Large intestine (tissue), 3 donors: ENCODE measurements at regions not wholly inside any gene's neighbourhood (a gene's known extent, or its start where the extent isn't known, plus 50 kb on each side); places are given as distances from the start of the nearest gene placed in this dataset.

Experiments used
- DNase-seq, 2 donors: peaks; one replicate each; pipeline versions ENCODE4 v3.0.0 to v3.0.0-alpha.2; 2013
- H3K27ac ChIP-seq: one replicate; pipeline ENCODE4 v1.5.1; 2013; ENCODE audit warnings: low read length
- H3K27me3 ChIP-seq: 2 replicates; pipeline ENCODE4 v1.6.1; 2013; ENCODE audit warnings: low read length; ENCODE audit not compliant: control insufficient read depth, insufficient read depth
- H3K36me3 ChIP-seq: 2 replicates; pipeline ENCODE4 v1.6.1; 2013; ENCODE audit warnings: low read length; ENCODE audit not compliant: control insufficient read depth, insufficient read depth
- H3K4me1 ChIP-seq: one replicate; pipeline ENCODE4 v1.6.1; 2013; ENCODE audit warnings: low read length; ENCODE audit not compliant: control insufficient read depth, insufficient read depth
- H3K4me3 ChIP-seq: one replicate; pipeline ENCODE4 v1.5.1; 2013; ENCODE audit warnings: low read length
- H3K9me3 ChIP-seq: one replicate; pipeline ENCODE4 v1.6.1; 2013; ENCODE audit warnings: mild to moderate bottlenecking, low read depth, low read length, moderate library complexity; ENCODE audit not compliant: control insufficient read depth
- WGBS: methylation state at CpG from one replicate; pipeline ENCODE4 v1.1.5; 2013; ENCODE audit warnings: low lambda C conversion rate; ENCODE audit not compliant: insufficient coverage; 5-methylcytosine and 5-hydroxymethylcytosine counted together

- Histone ChIP-seq H3K27ac (peak overlapping the region; percentile 38), H3K36me3 (no peaks in the 10 kb centered on the region), H3K9me3 (no peaks in the 10 kb centered on the region), H3K4me3 (no peak overlapping the region), H3K27me3 (no peaks in the 10 kb centered on the region), H3K4me1 (no peaks in the 10 kb centered on the region)
- peak; percentile 51 to 52 for DNase-seq
- no CpG with 5 or more reads among the region's 17 CpGs for WGBS
These were observed 106.2 kb upstream of the CELF2 start for GRCh38 chr10:10911471-10911921.

GRCh38 chr10:10914144-10914543, 103.5 kb upstream of the CELF2 start:
- H3K27ac ChIP-seq, result no peak overlapping the region
- 55% methylated on average over 2 of the region's 4 CpGs for WGBS
- H3K36me3 ChIP-seq, result no peaks in the 10 kb centered on the region
- no peaks in the 10 kb centered on the region for H3K4me1 ChIP-seq
- no peak for DNase-seq
- no peaks in the 10 kb centered on the region for H3K27me3 ChIP-seq
- no peak overlapping the region for H3K4me3 ChIP-seq
- no peaks in the 10 kb centered on the region for H3K9me3 ChIP-seq

- DNase-seq, result no peak
- H3K27ac ChIP-seq, result no peak overlapping the region
These were observed 102.5 kb upstream of the CELF2 start for GRCh38 chr10:10915215-10915614.

GRCh38 chr10:10917031-10917430, 100.6 kb upstream of the CELF2 start:
- Histone ChIP-seq H3K36me3 (no peaks in the 10 kb centered on the region), H3K4me1 (no peaks in the 10 kb centered on the region)
- WGBS, result no CpG with 5 or more reads among the region's 1 CpG

More at GRCh38 chr10:10915215-10915614, 102.5 kb upstream of the CELF2 start:
- H3K36me3 ChIP-seq, result no peaks in the 10 kb centered on the region
- no peaks in the 10 kb centered on the region for H3K27me3 ChIP-seq
- H3K4me3 ChIP-seq, result no peak overlapping the region
- no peaks in the 10 kb centered on the region for H3K9me3 ChIP-seq
- H3K4me1 ChIP-seq, result no peaks in the 10 kb centered on the region

GRCh38 chr10:10919976-10920375, 97.7 kb upstream of the CELF2 start:
- Histone ChIP-seq H3K4me1 (no peaks in the 10 kb centered on the region), H3K36me3 (no peaks in the 10 kb centered on the region), H3K4me3 (no peak overlapping the region), H3K27me3 (no peaks in the 10 kb centered on the region), H3K27ac (no peak overlapping the region), H3K9me3 (no peaks in the 10 kb centered on the region)
- DNase-seq, result no peak
- WGBS, result 25% methylated on average over 1 of the region's 5 CpGs

More at GRCh38 chr10:10917031-10917430, 100.6 kb upstream of the CELF2 start:
- no peaks in the 10 kb centered on the region for H3K9me3 ChIP-seq
- no peak overlapping the region for H3K27ac ChIP-seq
- no peak for DNase-seq
- no peaks in the 10 kb centered on the region for H3K27me3 ChIP-seq
- H3K4me3 ChIP-seq, result no peak overlapping the region

- 80% methylated on average over 1 of the region's 12 CpGs for WGBS
- Histone ChIP-seq H3K27ac (no peak overlapping the region), H3K36me3 (no peaks in the 10 kb centered on the region), H3K4me1 (no peaks in the 10 kb centered on the region), H3K4me3 (no peak overlapping the region), H3K27me3 (no peaks in the 10 kb centered on the region), H3K9me3 (no peaks in the 10 kb centered on the region)
- DNase-seq, result no peak
These were observed 95.7 kb upstream of the CELF2 start for GRCh38 chr10:10921826-10922461.

- no peak overlapping the region for H3K4me3 ChIP-seq
- no peaks in the 10 kb centered on the region for H3K27me3 ChIP-seq
- no peaks in the 10 kb centered on the region for H3K9me3 ChIP-seq
- H3K4me1 ChIP-seq, result no peaks in the 10 kb centered on the region
- DNase-seq, result no peak
- WGBS, result 81% methylated on average over 7 of the region's 17 CpGs
- no peaks in the 10 kb centered on the region for H3K36me3 ChIP-seq
- H3K27ac ChIP-seq, result no peak overlapping the region
These were observed 94.5 kb upstream of the CELF2 start for GRCh38 chr10:10923029-10923651.

- Histone ChIP-seq H3K27ac (no peak overlapping the region), H3K27me3 (no peaks in the 10 kb centered on the region), H3K36me3 (no peaks in the 10 kb centered on the region), H3K9me3 (no peaks in the 10 kb centered on the region), H3K4me1 (no peaks in the 10 kb centered on the region), H3K4me3 (no peak overlapping the region)
- DNase-seq, result no peak
- no CpG with 5 or more reads among the region's 4 CpGs for WGBS
These were observed 92.0 kb upstream of the CELF2 start for GRCh38 chr10:10925667-10926066.

GRCh38 chr10:10927608-10928007, 90.1 kb upstream of the CELF2 start:
- H3K4me3 ChIP-seq, result no peak overlapping the region
- no CpG with 5 or more reads among the region's 1 CpG for WGBS
- no peaks in the 10 kb centered on the region for H3K4me1 ChIP-seq
- no peaks in the 10 kb centered on the region for H3K9me3 ChIP-seq
- no peak overlapping the region for H3K27ac ChIP-seq
- H3K27me3 ChIP-seq, result no peaks in the 10 kb centered on the region
- H3K36me3 ChIP-seq, result no peaks in the 10 kb centered on the region
- DNase-seq, result no peak

GRCh38 chr10:10930979-10931743, 86.5 kb upstream of the CELF2 start:
- Histone ChIP-seq H3K27me3 (no peaks in the 10 kb centered on the region), H3K27ac (no peak overlapping the region), H3K4me3 (no peak overlapping the region), H3K4me1 (no peaks in the 10 kb centered on the region), H3K9me3 (no peaks in the 10 kb centered on the region), H3K36me3 (no peaks in the 10 kb centered on the region)
- 81% methylated on average over 4 of the region's 8 CpGs for WGBS
- DNase-seq, result no peak
